DND-41 (cell line): ENCODE measurements at regions not wholly inside any gene's neighbourhood (a gene's known extent, or its start where the extent isn't known, plus 50 kb on each side); places are given as distances from the start of the nearest gene placed in this dataset.

ENCODE experiments used
- ATAC-seq: fragments of 200-7000 bp; cut with Tn5 transposase; 3 replicates; pipeline ENCODE4 v1.9.1; 2021; ENCODE audit warnings: low read depth; ENCODE audit not compliant: insufficient read depth
- DNase-seq: peaks from one replicate; pipeline ENCODE4 v3.0.0-alpha.2; 2020
- H2AFZ ChIP-seq: 2 replicates; pipeline ENCODE4 v1.6.0; 2012; ENCODE audit warnings: low read depth, low read length
- H3K27ac ChIP-seq: 2 replicates; pipeline ENCODE4 v1.5.1; 2012; ENCODE audit warnings: low read length, inconsistent platforms
- H3K27me3 ChIP-seq: fragments of 200-600 bp; sonication (generic); 2 replicates; pipeline ENCODE4 v1.6.0; 2012; ENCODE audit warnings: low read length, mild to moderate bottlenecking, inconsistent platforms; ENCODE audit not compliant: insufficient read depth, poor library complexity
- H3K36me3 ChIP-seq: 2 replicates; pipeline ENCODE4 v1.5.1; 2012; ENCODE audit warnings: low read length, inconsistent platforms; ENCODE audit not compliant: insufficient read depth
- H3K4me1 ChIP-seq: 2 replicates; pipeline ENCODE4 v1.5.1; 2012; ENCODE audit warnings: mild to moderate bottlenecking, low read length; ENCODE audit not compliant: insufficient read depth
- H3K4me2 ChIP-seq: 2 replicates; pipeline ENCODE4 v1.6.0; 2012; ENCODE audit warnings: mild to moderate bottlenecking, moderate library complexity, low read length, inconsistent platforms; ENCODE audit not compliant: insufficient read depth
- H3K4me3 ChIP-seq, 2 experiments: fragments of 200-600 bp in 1 of 2; shearing (Covaris generic) in 1 of 2; 2 replicates each; pipeline ENCODE4 v1.5.1; 2012 to 2016; ENCODE audit warnings: inconsistent platforms in 2 of 2, low read length in 2 of 2, mild to moderate bottlenecking in 2 of 2, low read depth in 1 of 2, moderate library complexity in 1 of 2
- H3K79me2 ChIP-seq: 2 replicates; pipeline ENCODE4 v1.6.0; 2012; ENCODE audit warnings: low read length, inconsistent platforms; ENCODE audit not compliant: insufficient read depth
- H3K9ac ChIP-seq: 2 replicates; pipeline ENCODE4 v1.6.0; 2012; ENCODE audit warnings: low read depth, mild to moderate bottlenecking, inconsistent platforms, low read length, moderate library complexity
- H3K9me3 ChIP-seq: 2 replicates; pipeline ENCODE4 v1.5.1; 2012; ENCODE audit warnings: low read length, moderate library complexity, mild to moderate bottlenecking, inconsistent platforms; ENCODE audit not compliant: insufficient read depth, severe bottlenecking
- H4K20me1 ChIP-seq: 2 replicates; pipeline ENCODE4 v1.6.0; 2012; ENCODE audit warnings: low read length; ENCODE audit not compliant: insufficient read depth
- CTCF ChIP-seq: IDR thresholded peaks from 2 replicates; pipeline ENCODE4 v1.5.1; 2012; ENCODE audit warnings: borderline replicate concordance, low read length, moderate library complexity, mild to moderate bottlenecking; ENCODE audit not compliant: poor library complexity, severe bottlenecking; ENCODE audit errors: extremely low read depth
- EZH2 ChIP-seq: IDR thresholded peaks from 3 replicates; pipeline ENCODE4 v1.6.1; 2012; ENCODE audit warnings: borderline replicate concordance, low read depth, mild to moderate bottlenecking, moderate library complexity, low read length, inconsistent platforms; ENCODE audit not compliant: severe bottlenecking

GRCh38 chr4:187135878-187136277 is 412.2 kb upstream of the FAT1 start:
- Histone ChIP-seq H3K4me1 (no peaks in the 10 kb centered on the region), H3K9me3 (no peaks in the 10 kb centered on the region), H3K27ac (no peak overlapping the region), H3K9ac (no peak overlapping the region), H3K36me3 (no peaks in the 10 kb centered on the region), H2AFZ (no peak overlapping the region), H3K79me2 (no peaks in the 10 kb centered on the region), H4K20me1 (no peaks in the 10 kb centered on the region), H3K4me2 (no peak overlapping the region), H3K4me3 (no peak overlapping the region), H3K27me3 (no peaks in the 10 kb centered on the region)
- ATAC-seq (no peak), DNase-seq (no peak)
- TF ChIP-seq CTCF (no peak), EZH2 (no peak)

- H3K27ac ChIP-seq: no peak overlapping the region
Observed at GRCh38 chr4:187139141-187139540, 415.5 kb upstream of the FAT1 start.

GRCh38 chr4:187141101-187141500 is 417.4 kb upstream of the FAT1 start:
- no peak overlapping the region for H3K4me3 ChIP-seq
- H3K36me3 ChIP-seq: no peaks in the 10 kb centered on the region
- no peak overlapping the region for H2AFZ ChIP-seq
- TF ChIP-seq CTCF (no peak), EZH2 (no peak)
- H3K9ac ChIP-seq: no peak overlapping the region
- no peaks in the 10 kb centered on the region for H4K20me1 ChIP-seq
- no peak overlapping the region for H3K27ac ChIP-seq
- no peaks in the 10 kb centered on the region for H3K79me2 ChIP-seq
- no peaks in the 10 kb centered on the region for H3K4me1 ChIP-seq
- no peaks in the 10 kb centered on the region for H3K9me3 ChIP-seq
- ATAC-seq (no peak), DNase-seq (no peak)
- no peak overlapping the region for H3K4me2 ChIP-seq
- no peaks in the 10 kb centered on the region for H3K27me3 ChIP-seq

More at GRCh38 chr4:187139141-187139540, 415.5 kb upstream of the FAT1 start:
- Histone ChIP-seq H3K4me2 (no peak overlapping the region), H3K27me3 (no peaks in the 10 kb centered on the region), H4K20me1 (no peaks in the 10 kb centered on the region), H3K36me3 (no peaks in the 10 kb centered on the region), H3K4me1 (no peaks in the 10 kb centered on the region), H3K9ac (no peak overlapping the region), H3K79me2 (no peaks in the 10 kb centered on the region), H3K9me3 (no peaks in the 10 kb centered on the region), H3K4me3 (no peak overlapping the region), H2AFZ (no peak overlapping the region)
- no peak for TF ChIP-seq EZH2
- TF ChIP-seq CTCF: no peak
- DNase-seq (no peak), ATAC-seq (no peak)
